OCI-LY3 (cell line): ENCODE measurements at regions not wholly inside any gene's neighbourhood (a gene's known extent, or its start where the extent isn't known, plus 50 kb on each side); places are given as distances from the start of the nearest gene placed in this dataset.

Experiments used
- H2AFZ ChIP-seq: fragments of 200-600, 300-600 bp; shearing (Covaris generic); 2 replicates; pipeline ENCODE4 v1.6.0; 2014; ENCODE audit warnings: antibody characterized with exemption, low read depth, low read length
- H3K27ac ChIP-seq: fragments of 200-600, 300-600 bp; sonication (generic); 2 replicates; pipeline ENCODE4 v1.5.1; 2014; ENCODE audit warnings: mild to moderate bottlenecking, low read length, moderate library complexity, mixed read lengths
- H3K27me3 ChIP-seq: fragments of 200-600, 300-600 bp; sonication (generic); 2 replicates; pipeline ENCODE4 v1.6.1; 2014; ENCODE audit warnings: low read depth, low read length, mixed read lengths
- H3K36me3 ChIP-seq: fragments of 200-600, 300-600 bp; sonication (generic); replicated peaks from 2 replicates; pipeline ENCODE3; 2014; ENCODE audit warnings: low read depth, low read length, mixed read lengths
- H3K4me1 ChIP-seq: fragments of 300-600, 200-600 bp; sonication (generic); 2 replicates; pipeline ENCODE4 v1.6.1; 2014; ENCODE audit warnings: low read length, mixed read lengths
- H3K4me2 ChIP-seq: fragments of 200-600, 300-600 bp; sonication (generic); 2 replicates; pipeline ENCODE4 v1.6.1; 2014; ENCODE audit warnings: low read length, mixed read lengths
- H3K4me3 ChIP-seq: fragments of 300-600, 200-600 bp; sonication (generic); 2 replicates; pipeline ENCODE4 v1.5.1; 2014; ENCODE audit warnings: antibody characterized with exemption, mild to moderate bottlenecking, low read length, moderate library complexity
- H3K79me2 ChIP-seq: fragments of 300-600, 200-600 bp; shearing (Covaris generic); 2 replicates; pipeline ENCODE4 v1.6.1; 2014; ENCODE audit warnings: mild to moderate bottlenecking, low read length, mixed read lengths
- H3K9ac ChIP-seq: fragments of 300-600, 200-600 bp; shearing (Covaris generic); 2 replicates; pipeline ENCODE4 v1.6.0; 2014; ENCODE audit warnings: mild to moderate bottlenecking, low read length, moderate library complexity
- H3K9me3 ChIP-seq: fragments of 200-600, 300-600 bp; shearing (Covaris generic); 2 replicates; pipeline ENCODE4 v1.6.1; 2014; ENCODE audit warnings: low read length, mixed read lengths; ENCODE audit not compliant: insufficient read depth
- H4K20me1 ChIP-seq: fragments of 200-600, 300-600 bp; sonication (generic); 2 replicates; pipeline ENCODE4 v1.6.1; 2016; ENCODE audit warnings: low read length, mixed read lengths; ENCODE audit not compliant: insufficient read depth
- EZH2phosphoT487 ChIP-seq: fragments of 200-600 bp; shearing (Covaris generic); IDR thresholded peaks from 2 replicates; pipeline ENCODE4 v1.6.1; 2018; ENCODE audit warnings: antibody characterized with exemption, mixed run types, low read depth
- TF ChIP-seq, protein P1 (sequence below): fragments of 200-600, 300-600 bp; sonication (generic); IDR thresholded peaks from 2 replicates; pipeline ENCODE4 v1.5.1; 2014; ENCODE audit warnings: antibody characterized with exemption, low read length, low read depth

DNA sequence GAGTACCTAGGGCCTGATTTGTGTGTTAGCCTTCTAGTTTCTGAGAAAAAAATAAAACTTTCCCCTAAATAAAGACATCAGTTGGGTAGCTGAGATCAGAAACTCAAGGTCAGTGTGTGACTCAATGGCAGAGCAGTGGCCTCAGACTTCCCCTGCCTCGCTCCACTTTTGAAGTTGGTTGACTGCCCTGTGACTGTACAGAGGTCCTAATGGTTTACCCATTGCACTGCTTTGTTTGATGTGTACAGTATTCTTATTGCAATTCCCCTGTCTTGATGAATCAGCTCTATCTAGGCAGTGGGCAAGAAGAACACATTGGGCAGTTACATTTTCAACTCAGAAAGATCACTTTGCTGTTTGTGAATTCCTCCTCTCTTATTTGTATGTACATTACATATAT lies 315.7 kb downstream of the KCNS3 start:
- TF ChIP-seq, protein P1, sequence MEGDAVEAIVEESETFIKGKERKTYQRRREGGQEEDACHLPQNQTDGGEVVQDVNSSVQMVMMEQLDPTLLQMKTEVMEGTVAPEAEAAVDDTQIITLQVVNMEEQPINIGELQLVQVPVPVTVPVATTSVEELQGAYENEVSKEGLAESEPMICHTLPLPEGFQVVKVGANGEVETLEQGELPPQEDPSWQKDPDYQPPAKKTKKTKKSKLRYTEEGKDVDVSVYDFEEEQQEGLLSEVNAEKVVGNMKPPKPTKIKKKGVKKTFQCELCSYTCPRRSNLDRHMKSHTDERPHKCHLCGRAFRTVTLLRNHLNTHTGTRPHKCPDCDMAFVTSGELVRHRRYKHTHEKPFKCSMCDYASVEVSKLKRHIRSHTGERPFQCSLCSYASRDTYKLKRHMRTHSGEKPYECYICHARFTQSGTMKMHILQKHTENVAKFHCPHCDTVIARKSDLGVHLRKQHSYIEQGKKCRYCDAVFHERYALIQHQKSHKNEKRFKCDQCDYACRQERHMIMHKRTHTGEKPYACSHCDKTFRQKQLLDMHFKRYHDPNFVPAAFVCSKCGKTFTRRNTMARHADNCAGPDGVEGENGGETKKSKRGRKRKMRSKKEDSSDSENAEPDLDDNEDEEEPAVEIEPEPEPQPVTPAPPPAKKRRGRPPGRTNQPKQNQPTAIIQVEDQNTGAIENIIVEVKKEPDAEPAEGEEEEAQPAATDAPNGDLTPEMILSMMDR: no peak
- no peak for TF ChIP-seq EZH2phosphoT487
- Histone ChIP-seq H3K9ac (no peak overlapping the region), H3K4me1 (no peaks in the 10 kb centered on the region), H3K4me2 (no peak overlapping the region), H3K9me3 (no peaks in the 10 kb centered on the region), H3K36me3 (no peaks in the 10 kb centered on the region), H3K79me2 (no peaks in the 10 kb centered on the region), H3K27me3 (peaks cover 10% of the 10 kb centered on the region; the same call in 1 of the 2 replicates), H4K20me1 (no peaks in the 10 kb centered on the region), H2AFZ (no peak overlapping the region), H3K27ac (no peak overlapping the region), H3K4me3 (no peak overlapping the region)

DNA sequence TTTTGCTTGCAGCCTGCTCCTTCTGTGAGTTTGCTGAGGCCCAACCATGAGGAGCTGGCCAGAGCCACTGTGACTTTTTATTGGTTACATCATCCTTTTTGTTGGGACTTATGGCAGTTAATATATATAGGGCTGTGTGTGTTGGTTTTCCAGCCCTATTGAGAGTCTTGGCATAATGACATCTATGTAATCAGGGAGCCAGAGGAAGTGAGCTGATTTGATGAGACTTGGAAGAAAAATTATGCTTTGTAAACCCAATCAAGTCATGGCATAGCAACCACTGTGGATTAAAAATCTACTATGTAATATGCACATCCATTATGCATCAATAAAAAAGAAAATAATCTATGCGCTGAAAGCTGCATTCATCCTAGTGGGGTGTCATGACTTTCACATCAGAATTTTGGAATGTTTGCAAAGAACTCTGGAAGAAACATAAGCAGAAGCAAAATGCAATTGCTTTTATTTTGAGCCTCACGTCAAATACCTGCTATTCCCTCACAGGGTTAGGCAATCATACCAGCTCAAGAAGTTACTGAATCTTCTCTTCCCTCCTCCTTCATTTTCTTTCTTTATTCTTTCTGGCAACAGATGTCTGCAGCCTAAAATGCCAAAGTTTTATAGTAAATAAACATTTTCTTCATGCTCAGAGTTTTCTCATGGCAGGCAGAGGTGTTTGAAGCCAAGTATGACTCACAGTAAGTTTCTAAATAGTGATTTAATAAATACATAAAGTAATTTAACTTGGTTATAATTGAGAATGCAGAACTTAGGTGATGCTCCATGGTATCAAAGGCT lies 308.5 kb downstream of the KCNS3 start:
- no peaks in the 10 kb centered on the region for H3K36me3 ChIP-seq
- H3K79me2 ChIP-seq: no peaks in the 10 kb centered on the region
- H3K9ac ChIP-seq: no peak overlapping the region
- TF ChIP-seq EZH2phosphoT487: no peak
- TF ChIP-seq, protein P1: no peak
- no peaks in the 10 kb centered on the region for H3K4me1 ChIP-seq
- H3K9me3 ChIP-seq: no peaks in the 10 kb centered on the region
- no peak overlapping the region for H3K4me2 ChIP-seq
- H3K4me3 ChIP-seq: no peak overlapping the region
- peaks cover 16% of the 10 kb centered on the region; the same call in 1 of the 2 replicates for H3K27me3 ChIP-seq
- no peak overlapping the region for H3K27ac ChIP-seq
- no peaks in the 10 kb centered on the region for H4K20me1 ChIP-seq
- H2AFZ ChIP-seq: no peak overlapping the region

DNA sequence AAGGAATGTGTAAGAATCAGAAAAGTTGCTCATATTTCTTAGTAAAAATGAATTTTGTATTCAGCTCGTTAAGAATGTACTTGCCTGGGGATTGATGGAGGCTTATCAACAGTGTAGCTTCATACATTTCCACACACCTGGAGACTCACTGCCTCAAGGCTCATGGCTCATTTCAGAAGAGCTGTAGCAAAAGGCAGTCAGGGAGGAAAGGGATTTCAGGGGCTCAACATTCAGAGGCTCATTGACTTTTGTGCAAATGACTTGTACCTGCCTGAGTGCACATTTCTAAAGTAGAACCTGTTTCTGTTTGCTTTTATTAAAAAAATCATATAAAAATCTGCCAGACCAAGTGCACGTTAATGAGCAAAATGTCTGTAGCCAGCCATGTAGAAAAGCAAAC lies 304.4 kb downstream of the KCNS3 start:
- TF ChIP-seq, protein P1: no peak
- TF ChIP-seq EZH2phosphoT487: no peak
- Histone ChIP-seq H4K20me1 (no peaks in the 10 kb centered on the region), H3K27ac (no peak overlapping the region), H3K9me3 (no peaks in the 10 kb centered on the region), H3K27me3 (peaks cover 18% of the 10 kb centered on the region), H3K36me3 (no peaks in the 10 kb centered on the region), H3K4me2 (no peak overlapping the region), H3K79me2 (no peaks in the 10 kb centered on the region), H3K4me3 (no peak overlapping the region), H2AFZ (no peak overlapping the region), H3K9ac (no peak overlapping the region), H3K4me1 (no peaks in the 10 kb centered on the region)

DNA sequence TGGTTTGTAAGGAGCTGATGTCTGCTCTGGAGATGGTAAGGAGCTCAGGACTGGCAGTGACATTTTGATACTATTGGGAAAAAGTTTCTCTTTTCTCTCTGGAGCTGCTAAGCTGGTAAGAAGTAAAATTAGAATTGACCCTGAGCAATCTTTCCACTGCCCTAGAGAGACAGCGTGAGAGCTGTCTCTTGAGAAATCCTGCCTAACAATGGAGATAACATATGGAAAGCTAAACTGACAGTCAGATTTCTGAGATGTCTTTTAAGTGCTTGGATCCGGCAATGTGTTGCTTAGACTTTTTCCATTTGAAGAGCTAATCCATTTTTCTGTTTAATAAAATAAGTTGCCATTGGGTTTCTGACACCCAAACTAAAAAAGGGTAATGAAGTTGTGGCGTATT lies 302.4 kb downstream of the KCNS3 start:
- H3K9me3 ChIP-seq: no peaks in the 10 kb centered on the region
- no peak overlapping the region for H2AFZ ChIP-seq
- H4K20me1 ChIP-seq: no peaks in the 10 kb centered on the region
- H3K27me3 ChIP-seq: peaks cover 18% of the 10 kb centered on the region
- TF ChIP-seq, protein P1: no peak
- no peak for TF ChIP-seq EZH2phosphoT487
- H3K36me3 ChIP-seq: no peaks in the 10 kb centered on the region
- no peak overlapping the region for H3K9ac ChIP-seq
- no peaks in the 10 kb centered on the region for H3K4me1 ChIP-seq
- H3K27ac ChIP-seq: no peak overlapping the region
- H3K4me3 ChIP-seq: no peak overlapping the region
- no peaks in the 10 kb centered on the region for H3K79me2 ChIP-seq
- H3K4me2 ChIP-seq: no peak overlapping the region
